BJ (cell line): ENCODE measurements at regions not wholly inside any gene's neighbourhood (a gene's known extent, or its start where the extent isn't known, plus 50 kb on each side); places are given as distances from the start of the nearest gene placed in this dataset.

Experiments used
- CTCF ChIA-PET: fragments of 350-600 bp; formaldehyde crosslinking; extraction: SDS; loops from one replicate; lab custom pipeline; 2021; ENCODE audit warnings: antibody characterized with exemption, inconsistent platforms; lab: Yijun Ruan, JAX
- POLR2A ChIA-PET: fragments of 300-600 bp; sonication (Branson Sonifier 250); formaldehyde crosslinking; extraction: SDS; loops from one replicate; lab custom pipeline; 2021; ENCODE audit warnings: antibody characterized with exemption; lab: Charles Lee
- DNase-seq: peaks from one replicate; pipeline ENCODE4 v3.0.0-alpha.2; 2011; ENCODE audit warnings: low read depth
- H3K27me3 ChIP-seq: 2 replicates; pipeline ENCODE4 v1.6.0; 2011; ENCODE audit warnings: low read length; ENCODE audit not compliant: control insufficient read depth, insufficient read depth
- H3K36me3 ChIP-seq: 2 replicates; pipeline ENCODE4 v1.5.1; 2011; ENCODE audit warnings: low read length; ENCODE audit not compliant: control insufficient read depth, insufficient read depth
- H3K4me3 ChIP-seq: 2 replicates; pipeline ENCODE4 v1.5.1; 2011; ENCODE audit warnings: low read depth, mild to moderate bottlenecking, control low read depth, low read length
- TF ChIP-seq, protein P1 (sequence below): IDR thresholded peaks from 2 replicates; pipeline ENCODE4 v1.5.1; 2011; ENCODE audit warnings: low read depth, mild to moderate bottlenecking, control low read depth, inconsistent platforms, low read length, moderate library complexity; ENCODE audit not compliant: insufficient read depth

DNA sequence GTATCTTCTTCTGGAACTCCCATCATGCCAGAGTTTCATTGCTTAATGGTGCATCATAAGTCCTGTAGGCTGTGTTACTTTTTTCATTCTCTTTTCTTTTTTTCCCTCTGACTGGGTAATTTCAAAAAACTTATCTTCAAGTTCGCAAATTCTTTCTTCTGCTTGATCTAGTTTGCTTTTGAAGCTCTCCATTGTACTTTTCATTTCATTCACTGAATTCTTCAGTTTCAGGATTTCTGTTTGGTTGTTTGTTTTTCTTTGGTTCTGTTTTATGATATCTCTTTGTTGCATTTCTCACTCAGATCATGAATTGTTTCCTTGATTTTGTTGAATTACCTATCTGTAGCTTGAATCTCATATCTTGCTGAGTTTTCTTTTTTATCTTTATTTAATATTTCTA lies 83.3 kb upstream of the PRMT8 start:
- Histone ChIP-seq H3K36me3 (no peaks in the 10 kb centered on the region), H3K27me3 (no peaks in the 10 kb centered on the region), H3K4me3 (no peak overlapping the region)
- ChIA-PET POLR2A (no interaction called here), CTCF (no interaction called here)
- TF ChIP-seq, protein P1, sequence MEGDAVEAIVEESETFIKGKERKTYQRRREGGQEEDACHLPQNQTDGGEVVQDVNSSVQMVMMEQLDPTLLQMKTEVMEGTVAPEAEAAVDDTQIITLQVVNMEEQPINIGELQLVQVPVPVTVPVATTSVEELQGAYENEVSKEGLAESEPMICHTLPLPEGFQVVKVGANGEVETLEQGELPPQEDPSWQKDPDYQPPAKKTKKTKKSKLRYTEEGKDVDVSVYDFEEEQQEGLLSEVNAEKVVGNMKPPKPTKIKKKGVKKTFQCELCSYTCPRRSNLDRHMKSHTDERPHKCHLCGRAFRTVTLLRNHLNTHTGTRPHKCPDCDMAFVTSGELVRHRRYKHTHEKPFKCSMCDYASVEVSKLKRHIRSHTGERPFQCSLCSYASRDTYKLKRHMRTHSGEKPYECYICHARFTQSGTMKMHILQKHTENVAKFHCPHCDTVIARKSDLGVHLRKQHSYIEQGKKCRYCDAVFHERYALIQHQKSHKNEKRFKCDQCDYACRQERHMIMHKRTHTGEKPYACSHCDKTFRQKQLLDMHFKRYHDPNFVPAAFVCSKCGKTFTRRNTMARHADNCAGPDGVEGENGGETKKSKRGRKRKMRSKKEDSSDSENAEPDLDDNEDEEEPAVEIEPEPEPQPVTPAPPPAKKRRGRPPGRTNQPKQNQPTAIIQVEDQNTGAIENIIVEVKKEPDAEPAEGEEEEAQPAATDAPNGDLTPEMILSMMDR: no peak
- no peak for DNase-seq

DNA sequence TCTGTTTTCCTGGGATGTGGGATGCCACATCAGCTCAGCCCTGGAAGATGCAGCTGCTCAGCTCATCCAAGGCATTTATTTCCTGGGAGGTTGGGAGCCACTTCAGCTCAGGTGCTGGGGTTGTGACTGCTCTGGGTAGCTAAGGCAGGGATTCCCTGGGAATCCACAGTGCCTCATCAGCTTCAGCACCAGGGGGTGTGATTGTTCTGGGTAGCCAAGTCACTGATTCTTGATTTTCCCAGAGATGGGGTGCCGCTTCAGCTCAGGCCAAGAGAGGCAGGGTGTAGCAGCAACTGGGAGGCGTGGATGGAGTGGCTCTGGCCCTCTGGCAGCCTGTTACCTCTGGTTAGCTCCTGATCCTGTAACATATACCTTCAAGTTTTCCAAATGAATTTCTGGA lies 81.3 kb upstream of the PRMT8 start:
- ChIA-PET POLR2A (no interaction called here), CTCF (interaction anchor here (0.8 kb wide), 1 partner anchor 46 kb away, joined by 3 read pairs; no protein-coding TSS in a partner anchor)
- H3K27me3 ChIP-seq: no peaks in the 10 kb centered on the region
- TF ChIP-seq, protein P1: no peak
- DNase-seq: no peak
- no peaks in the 10 kb centered on the region for H3K36me3 ChIP-seq
- H3K4me3 ChIP-seq: no peak overlapping the region

DNA sequence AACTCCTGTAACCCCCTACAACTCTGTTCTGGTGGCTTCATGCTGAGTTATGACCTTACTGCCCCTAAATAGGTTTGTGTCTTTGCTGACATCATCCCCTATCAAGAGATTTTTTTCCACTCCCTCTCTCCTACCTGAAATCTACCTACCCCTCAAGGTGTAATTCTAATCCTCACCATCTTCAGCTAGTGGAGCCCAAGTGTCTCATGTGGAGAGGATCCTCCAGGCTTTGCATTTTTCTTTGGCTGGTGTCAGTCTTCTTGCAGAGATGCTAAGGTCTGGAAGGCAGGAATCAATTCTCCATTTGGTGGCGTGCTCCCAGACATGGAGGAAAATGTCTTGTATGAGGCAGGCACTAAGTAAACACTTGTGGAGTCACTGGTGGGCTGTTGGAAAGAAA lies 74.8 kb upstream of the PRMT8 start:
- H3K27me3 ChIP-seq: no peaks in the 10 kb centered on the region; the same call in 1 of the 2 replicates
- TF ChIP-seq, protein P1: no peak
- ChIA-PET POLR2A (no interaction called here), CTCF (no interaction called here)
- no peaks in the 10 kb centered on the region for H3K36me3 ChIP-seq
- DNase-seq: no peak
- H3K4me3 ChIP-seq: no peak overlapping the region

DNA sequence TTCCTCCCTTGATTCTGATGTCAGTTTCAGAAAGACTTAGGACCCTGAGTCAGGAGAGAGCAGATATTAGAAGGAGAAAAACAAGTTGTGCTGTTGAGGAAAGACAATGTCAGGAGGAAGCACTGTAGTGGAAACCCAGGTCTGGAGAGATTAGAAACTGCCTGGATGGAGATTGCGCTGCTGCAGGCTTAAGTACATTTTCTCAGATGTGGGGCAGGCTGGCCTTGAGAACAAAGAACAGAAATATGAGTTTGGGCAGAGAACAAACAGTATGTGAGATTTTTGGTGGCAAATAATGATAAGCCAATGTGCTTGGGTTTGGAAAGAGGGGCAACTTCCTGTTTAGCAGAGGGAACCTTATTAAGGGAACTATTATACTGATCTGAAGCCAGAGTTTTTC lies 74.3 kb upstream of the PRMT8 start:
- POLR2A ChIA-PET: no interaction called here
- no peak for DNase-seq
- Histone ChIP-seq H3K4me3 (no peak overlapping the region), H3K27me3 (no peaks in the 10 kb centered on the region; the same call in 1 of the 2 replicates), H3K36me3 (no peaks in the 10 kb centered on the region)
- CTCF ChIA-PET: no interaction called here
- TF ChIP-seq, protein P1: no peak

DNA sequence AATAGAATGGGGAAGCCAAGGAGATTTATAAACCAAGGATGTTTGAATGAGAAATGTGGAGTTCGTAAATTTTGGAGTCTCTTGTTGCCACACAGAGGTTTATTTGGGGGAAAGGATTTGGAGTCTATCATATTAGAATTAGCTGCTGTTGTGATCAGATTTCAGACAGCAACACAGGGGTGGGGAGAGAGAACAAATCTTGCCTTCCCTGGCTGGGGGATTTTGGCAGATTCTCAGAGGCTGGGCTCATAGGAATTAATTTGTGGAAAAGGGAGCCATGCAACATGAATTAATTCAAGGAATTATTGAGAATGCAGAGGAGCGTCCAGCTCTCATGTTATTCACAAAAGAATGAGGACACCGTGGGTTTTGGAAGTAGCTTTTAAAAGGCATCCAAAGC lies 73.9 kb upstream of the PRMT8 start:
- Histone ChIP-seq H3K36me3 (no peaks in the 10 kb centered on the region), H3K4me3 (no peak overlapping the region), H3K27me3 (no peaks in the 10 kb centered on the region; the same call in 1 of the 2 replicates)
- ChIA-PET POLR2A (no interaction called here), CTCF (no interaction called here)
- DNase-seq: no peak
- TF ChIP-seq, protein P1: no peak
